ENCODE measurements at regions not wholly inside any gene's neighbourhood (a gene's known extent, or its start where the extent isn't known, plus 50 kb on each side); places are given as distances from the start of the nearest gene placed in this dataset.

- Histone ChIP-seq H3K4me1 (ENCODE audit: insufficient read depth, low read length) (no peaks in the 10 kb centered on the region), H2BK15ac (ENCODE audit: low read depth, low read length) (no peak overlapping the region), H3K79me2 (ENCODE audit: insufficient read depth, low read length) (no peaks in the 10 kb centered on the region), H3K14ac (ENCODE audit: insufficient read depth, low read length) (no peak overlapping the region), H3K23me2 (ENCODE audit: insufficient read length, low read depth, low read length, poor library complexity, severe bottlenecking) (no peaks in the 10 kb centered on the region), H4K91ac (ENCODE audit: insufficient read length, low read depth, low read length) (no peak overlapping the region), H2BK20ac (ENCODE audit: low read depth, low read length, poor library complexity, severe bottlenecking) (no peak overlapping the region), H3K9me3 (ENCODE audit: control insufficient read depth, low read depth, low read length) (no peaks in the 10 kb centered on the region), H4K5ac (ENCODE audit: insufficient read length, low read depth, low read length) (no peak overlapping the region), H3K27me3 (ENCODE audit: insufficient read depth, low read length) (no peaks in the 10 kb centered on the region), H3K56ac (ENCODE audit: insufficient read length, low read depth, low read length) (no peak overlapping the region), H3K79me1 (ENCODE audit: insufficient read depth, low read depth, low read length, poor library complexity, severe bottlenecking) (no peaks in the 10 kb centered on the region), H3K4me2 (ENCODE audit: insufficient read depth, insufficient read length, low read length) (no peak overlapping the region), H2AFZ (ENCODE audit: low read length) (no peak overlapping the region), H4K20me1 (ENCODE audit: control insufficient read depth, insufficient read depth, insufficient read length) (no peaks in the 10 kb centered on the region), H3K18ac (ENCODE audit: insufficient read length, low read depth, low read length) (no peak overlapping the region), H3K4ac (ENCODE audit: low read depth, low read length) (no peak overlapping the region), H2BK12ac (ENCODE audit: insufficient read length, low read depth, low read length) (no peak overlapping the region), H3K27ac (ENCODE audit: insufficient read length, low read depth, low read length) (no peak overlapping the region), H2BK5ac (ENCODE audit: insufficient read length, low read length) (no peak overlapping the region), H2BK120ac (ENCODE audit: low read depth, low read length, poor library complexity, severe bottlenecking) (no peak overlapping the region), H4K8ac (replicated peaks; ENCODE audit: insufficient read length, low read depth, low read length) (no peak overlapping the region), H2AK5ac (ENCODE audit: insufficient read length, low read length) (no peak overlapping the region), H3K23ac (ENCODE audit: insufficient read length, low read depth, low read length) (no peak overlapping the region), H3T11ph (ENCODE audit: low read length) (no peak overlapping the region), H3K9ac (ENCODE audit: extremely low read depth, insufficient read length, low read length) (no peak overlapping the region)
- TF ChIP-seq CTCF (conservative IDR thresholded peaks at IDR 0.05): no peak
- Mint-ChIP-seq H3K9me3 (no peaks in the 10 kb centered on the region), H3K27me3 (ENCODE audit: low read depth) (peaks cover 1% of the 10 kb centered on the region; the same call in 1 of the 2 replicates), H3K4me1 (peaks cover 13 to 17% of the 10 kb centered on the region in 2 experiments), H3K4me3 (no peak overlapping the region), H3K27ac (no peak overlapping the region), H3K36me3 (ENCODE audit: insufficient read depth in 1 of 3, low read depth in 3 of 3) (no peaks in the 10 kb centered on the region)
- no CpG with 5 or more reads among the region's 1 CpG for whole genome bisulfite sequencing (ENCODE audit: extremely low coverage, insufficient read length, low lambda C conversion rate)
- no peak for DNase-seq
Observed at GRCh38 chr2:66714610-66715009, 279.7 kb downstream of the MEIS1 start.

Measured in H9 (cell line).